MM.1S (cell line): ENCODE measurements at regions not wholly inside any gene's neighbourhood (a gene's known extent, or its start where the extent isn't known, plus 50 kb on each side); places are given as distances from the start of the nearest gene placed in this dataset.
A peak's percentile ranks its signal among the peaks of the same experiment; 100 is the strongest.

ENCODE experiments used
- DNase-seq: peaks from one replicate; pipeline ENCODE4 v3.0.0-alpha.2; 2015
- H2AFZ ChIP-seq: fragments of 300-600 bp; sonication (generic); 2 replicates; pipeline ENCODE4 v1.6.0; 2016; ENCODE audit warnings: antibody characterized with exemption, low read length
- H3F3A ChIP-seq: fragments of 300-600 bp; sonication (generic); 2 replicates; pipeline ENCODE4 v1.6.1; 2016; ENCODE audit warnings: mild to moderate bottlenecking, antibody characterized with exemption, low read length, moderate library complexity, mixed read lengths; ENCODE audit not compliant: insufficient read depth
- H3K27ac ChIP-seq: fragments of 300-600 bp; sonication (generic); 2 replicates; pipeline ENCODE4 v1.5.1; 2016; ENCODE audit warnings: mild to moderate bottlenecking, low read length
- H3K27me3 ChIP-seq: fragments of 300-600 bp; sonication (generic); replicated peaks from 2 replicates; pipeline ENCODE4 v1.6.0; 2016; ENCODE audit warnings: low read length; ENCODE audit not compliant: insufficient read depth
- H3K36me3 ChIP-seq: fragments of 300-600 bp; sonication (generic); replicated peaks from 2 replicates; pipeline ENCODE4 v1.6.1; 2016; ENCODE audit warnings: mild to moderate bottlenecking, low read length, mixed read lengths; ENCODE audit not compliant: insufficient read depth
- H3K4me1 ChIP-seq: fragments of 300-600 bp; sonication (generic); 2 replicates; pipeline ENCODE4 v1.6.1; 2016; ENCODE audit warnings: low read length, mixed read lengths
- H3K4me2 ChIP-seq: fragments of 300-600 bp; sonication (generic); 2 replicates; pipeline ENCODE4 v1.6.0; 2016; ENCODE audit warnings: low read depth, low read length
- H3K4me3 ChIP-seq: fragments of 300-600 bp; sonication (generic); 2 replicates; pipeline ENCODE4 v1.5.1; 2016; ENCODE audit warnings: low read length, mixed read lengths
- H3K79me2 ChIP-seq: fragments of 300-600 bp; sonication (generic); 2 replicates; pipeline ENCODE4 v1.6.1; 2016; ENCODE audit warnings: mixed run types, low read length, mixed read lengths
- H3K9ac ChIP-seq: fragments of 300-600 bp; sonication (generic); 2 replicates; pipeline ENCODE4 v1.6.1; 2016; ENCODE audit warnings: low read length, mixed read lengths
- H3K9me2 ChIP-seq: fragments of 300-600 bp; sonication (generic); replicated peaks from 2 replicates; pipeline ENCODE4 v1.6.1; 2016; ENCODE audit warnings: mild to moderate bottlenecking, low read length, mixed read lengths; ENCODE audit not compliant: insufficient read depth
- H3K9me3 ChIP-seq: fragments of 300-600 bp; sonication (generic); replicated peaks from 2 replicates; pipeline ENCODE4 v1.6.1; 2016; ENCODE audit warnings: mild to moderate bottlenecking, low read length, mixed read lengths; ENCODE audit not compliant: insufficient read depth
- H4K20me1 ChIP-seq: fragments of 300-600 bp; sonication (generic); 2 replicates; pipeline ENCODE4 v1.6.1; 2016; ENCODE audit warnings: mild to moderate bottlenecking, low read length, moderate library complexity, mixed read lengths; ENCODE audit not compliant: insufficient read depth
- EZH2 ChIP-seq: fragments of 300-600 bp; sonication (generic); optimal IDR thresholded peaks from 2 replicates; pipeline ENCODE3; 2017; ENCODE audit warnings: low read depth, mild to moderate bottlenecking, antibody characterized with exemption, low read length, mixed read lengths
- EZH2phosphoT487 ChIP-seq: fragments of 300-600 bp; sonication (generic); IDR thresholded peaks from 2 replicates; pipeline ENCODE4 v1.6.1; 2018; ENCODE audit warnings: antibody characterized with exemption, low read length
- TF ChIP-seq, protein P1 (sequence below): fragments of 300-600 bp; sonication (generic); IDR thresholded peaks from 2 replicates; pipeline ENCODE4 v1.5.1; 2016; ENCODE audit warnings: antibody characterized with exemption, low read length, mixed read lengths

DNA sequence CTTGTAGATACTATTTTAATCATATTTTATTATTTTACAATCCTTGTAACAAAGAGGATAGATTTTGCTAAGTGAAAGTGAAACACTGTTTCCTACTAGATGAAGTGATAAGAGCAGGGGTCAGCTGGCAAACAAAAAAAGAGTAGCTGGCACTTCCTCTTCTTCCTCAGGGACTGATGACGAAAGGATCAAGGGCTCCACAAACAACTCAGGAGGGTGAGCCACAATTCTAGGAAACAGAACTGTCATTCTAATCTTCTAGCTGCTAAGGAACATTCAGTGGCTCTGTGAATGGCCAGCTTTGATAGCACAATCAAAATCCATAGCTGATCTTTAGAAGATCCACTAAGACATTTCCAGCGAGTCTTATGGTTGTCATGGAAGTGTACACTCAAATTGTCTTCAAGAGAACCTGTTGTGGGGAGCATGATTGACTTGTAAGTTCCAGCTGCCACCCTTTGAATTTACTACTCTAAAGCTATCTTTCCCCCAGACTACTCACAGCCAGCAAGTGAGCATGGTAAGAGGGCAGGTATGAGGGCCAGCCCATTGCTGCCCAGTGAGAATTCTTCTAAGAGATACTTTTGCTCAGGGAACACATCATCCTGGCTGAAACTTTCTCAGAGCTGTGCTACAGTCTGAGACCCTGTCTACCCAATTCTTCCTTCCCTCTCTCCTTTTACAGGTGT lies 275.7 kb upstream of the RASGEF1B start:
- Histone ChIP-seq H3K79me2 (no peaks in the 10 kb centered on the region), H3K9me3 (no peaks in the 10 kb centered on the region), H3K4me3 (no peak overlapping the region), H4K20me1 (no peaks in the 10 kb centered on the region), H3K9ac (no peak overlapping the region), H3K9me2 (no peaks in the 10 kb centered on the region), H3K27ac (no peak overlapping the region), H3K4me2 (no peak overlapping the region), H3F3A (no peaks in the 10 kb centered on the region), H3K27me3 (no peaks in the 10 kb centered on the region), H3K36me3 (no peaks in the 10 kb centered on the region), H3K4me1 (peaks cover 11% of the 10 kb centered on the region; the same call in 1 of the 2 replicates), H2AFZ (no peak overlapping the region)
- peak; percentile 16 for DNase-seq
- TF ChIP-seq, protein P1, sequence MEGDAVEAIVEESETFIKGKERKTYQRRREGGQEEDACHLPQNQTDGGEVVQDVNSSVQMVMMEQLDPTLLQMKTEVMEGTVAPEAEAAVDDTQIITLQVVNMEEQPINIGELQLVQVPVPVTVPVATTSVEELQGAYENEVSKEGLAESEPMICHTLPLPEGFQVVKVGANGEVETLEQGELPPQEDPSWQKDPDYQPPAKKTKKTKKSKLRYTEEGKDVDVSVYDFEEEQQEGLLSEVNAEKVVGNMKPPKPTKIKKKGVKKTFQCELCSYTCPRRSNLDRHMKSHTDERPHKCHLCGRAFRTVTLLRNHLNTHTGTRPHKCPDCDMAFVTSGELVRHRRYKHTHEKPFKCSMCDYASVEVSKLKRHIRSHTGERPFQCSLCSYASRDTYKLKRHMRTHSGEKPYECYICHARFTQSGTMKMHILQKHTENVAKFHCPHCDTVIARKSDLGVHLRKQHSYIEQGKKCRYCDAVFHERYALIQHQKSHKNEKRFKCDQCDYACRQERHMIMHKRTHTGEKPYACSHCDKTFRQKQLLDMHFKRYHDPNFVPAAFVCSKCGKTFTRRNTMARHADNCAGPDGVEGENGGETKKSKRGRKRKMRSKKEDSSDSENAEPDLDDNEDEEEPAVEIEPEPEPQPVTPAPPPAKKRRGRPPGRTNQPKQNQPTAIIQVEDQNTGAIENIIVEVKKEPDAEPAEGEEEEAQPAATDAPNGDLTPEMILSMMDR, result no peak
- TF ChIP-seq EZH2 (no peak), EZH2phosphoT487 (no peak)

DNA sequence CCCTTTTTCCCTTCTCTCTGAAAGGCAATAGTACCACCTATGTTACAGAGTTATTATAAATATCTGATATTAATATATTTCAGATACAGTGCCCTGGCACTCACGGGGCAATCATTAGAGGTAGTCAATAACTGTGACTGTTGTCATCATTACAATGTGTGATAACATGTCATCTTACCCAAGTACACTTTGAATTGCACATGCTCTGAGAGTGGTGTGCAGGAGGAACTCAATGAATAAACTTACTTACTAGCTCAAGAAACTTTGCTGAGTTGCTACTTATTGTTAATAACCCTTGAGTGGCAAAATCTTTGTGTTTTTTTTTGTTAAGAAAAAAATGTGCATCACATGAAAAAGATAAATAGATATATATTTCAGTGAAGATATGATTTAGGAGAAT lies 275.1 kb upstream of the RASGEF1B start:
- no peak for DNase-seq
- Histone ChIP-seq H2AFZ (no peak overlapping the region), H3K4me1 (peaks cover 11% of the 10 kb centered on the region; the same call in 1 of the 2 replicates), H3K9me2 (no peaks in the 10 kb centered on the region), H3K27ac (no peak overlapping the region), H3K79me2 (no peaks in the 10 kb centered on the region), H3K4me3 (no peak overlapping the region), H3K9me3 (no peaks in the 10 kb centered on the region), H4K20me1 (no peaks in the 10 kb centered on the region), H3K9ac (no peak overlapping the region), H3K4me2 (no peak overlapping the region), H3K36me3 (no peaks in the 10 kb centered on the region), H3F3A (no peaks in the 10 kb centered on the region), H3K27me3 (no peaks in the 10 kb centered on the region)
- TF ChIP-seq EZH2 (no peak), EZH2phosphoT487 (no peak)
- TF ChIP-seq, protein P1, result no peak

DNA sequence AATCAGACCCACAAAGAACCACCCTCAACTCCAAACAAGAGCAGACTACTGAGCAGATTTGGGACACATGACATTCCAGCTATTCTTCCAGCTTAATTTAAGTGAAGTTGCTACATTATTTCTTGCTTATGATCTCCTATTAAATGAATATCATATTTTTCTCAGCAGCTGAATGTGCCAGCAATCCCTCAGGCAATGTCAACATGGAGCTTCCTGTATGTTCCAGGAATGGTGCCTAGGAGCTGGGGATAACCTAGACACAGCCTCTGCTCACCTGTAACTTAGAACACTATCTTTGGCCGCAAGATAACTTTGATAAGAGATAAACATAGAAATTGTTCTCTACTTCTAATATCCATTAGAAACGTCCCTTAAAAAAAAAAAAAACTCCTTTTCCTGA lies 274.4 kb upstream of the RASGEF1B start:
- Histone ChIP-seq H3K4me1 (peaks cover 11% of the 10 kb centered on the region; the same call in 1 of the 2 replicates), H3K4me3 (no peak overlapping the region), H4K20me1 (no peaks in the 10 kb centered on the region), H3K9me3 (no peaks in the 10 kb centered on the region), H3K36me3 (no peaks in the 10 kb centered on the region), H3K9ac (no peak overlapping the region), H3K27me3 (no peaks in the 10 kb centered on the region), H3K4me2 (no peak overlapping the region), H3K27ac (no peak overlapping the region), H3F3A (no peaks in the 10 kb centered on the region), H2AFZ (no peak overlapping the region), H3K79me2 (no peaks in the 10 kb centered on the region), H3K9me2 (no peaks in the 10 kb centered on the region)
- no peak for DNase-seq
- TF ChIP-seq EZH2phosphoT487, result no peak
- TF ChIP-seq, protein P1, result no peak
- TF ChIP-seq EZH2, result no peak
